GM19372 (cell line): ENCODE measurements at regions not wholly inside any gene's neighbourhood (a gene's known extent, or its start where the extent isn't known, plus 50 kb on each side); places are given as distances from the start of the nearest gene placed in this dataset.
A peak's percentile ranks its signal among the peaks of the same experiment; 100 is the strongest.
"Not testable (repeated sequence)": the region's sequence is repeated elsewhere in the genome, so short reads cannot be mapped to it uniquely, and the experiment has no call there.

Source experiments
- ATAC-seq: cut with Tn5 transposase; IDR thresholded peaks from one replicate; pipeline ENCODE4 v1.9.1; 2021; ENCODE audit warnings: mild to moderate bottlenecking, low read depth, moderate library complexity; ENCODE audit not compliant: unreplicated experiment

DNA sequence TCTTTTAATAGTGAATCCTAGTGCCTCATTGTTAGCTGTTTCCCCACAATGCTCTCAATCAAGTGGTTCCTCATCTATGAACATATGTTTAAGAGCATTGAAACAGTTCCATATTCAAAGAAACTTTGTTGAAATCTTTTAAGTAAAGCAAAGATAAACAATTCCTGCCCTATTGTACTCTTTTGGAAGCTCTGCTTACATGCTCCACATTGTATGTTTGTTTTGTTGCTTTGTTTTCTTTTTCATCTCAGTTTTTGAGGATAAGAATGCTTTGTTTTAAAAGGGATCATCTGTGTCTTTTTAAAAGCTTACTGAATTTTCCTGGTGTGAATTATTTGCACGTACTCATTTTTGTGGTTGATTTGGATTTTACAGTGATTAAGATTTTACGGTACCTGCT lies 132.2 kb upstream of the MARCKS start:
- not testable (repeated sequence) for ATAC-seq

DNA sequence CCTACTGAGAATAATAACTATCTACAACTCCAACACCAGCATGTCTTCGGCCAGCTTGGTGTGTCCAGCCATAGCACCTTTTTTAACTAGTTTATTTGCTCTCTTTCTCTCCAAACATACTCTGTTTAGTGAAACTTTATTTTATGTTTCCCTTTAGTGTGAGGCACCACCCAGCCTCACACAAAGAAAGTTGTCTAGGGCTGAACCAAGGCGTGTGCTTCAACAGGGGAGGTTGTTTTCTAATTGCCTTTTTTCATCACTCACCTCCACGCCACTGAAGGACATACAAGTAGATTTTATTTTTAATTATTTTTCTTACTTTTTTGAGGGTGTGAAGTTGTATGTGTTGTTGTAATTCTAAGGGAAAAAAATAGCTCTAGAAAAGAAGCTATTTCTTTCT lies 125.6 kb upstream of the MARCKS start:
- ATAC-seq, result no peak

- ATAC-seq, result no peak
Measured at GRCh38 chr6:113732384-113732966, 124.7 kb upstream of the MARCKS start.

GRCh38 chr6:113733381-113733780 lies 123.8 kb upstream of the MARCKS start:
- no peak for ATAC-seq

DNA sequence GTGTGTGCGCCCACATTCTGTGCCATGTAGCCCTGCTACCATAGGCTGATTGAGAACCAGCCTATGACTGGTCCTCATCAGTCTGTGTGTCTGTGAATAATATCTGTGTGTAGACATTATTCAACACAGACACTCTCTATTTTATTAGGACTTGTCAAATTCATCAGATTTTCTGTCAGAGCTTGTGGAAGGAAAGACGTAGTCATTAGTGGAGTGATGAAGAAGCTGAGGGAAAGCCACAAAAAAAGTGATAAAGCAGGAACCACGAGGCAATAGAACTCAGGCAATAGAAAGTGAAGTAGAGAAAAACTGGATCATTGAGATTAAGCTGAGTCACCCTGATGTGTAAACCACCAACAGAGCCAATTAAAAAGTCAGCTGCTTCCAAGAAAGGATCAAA lies 122.2 kb upstream of the MARCKS start:
- ATAC-seq, result no peak

- ATAC-seq, result no peak
Measured at GRCh38 chr6:113735491-113735890, 121.7 kb upstream of the MARCKS start.

DNA sequence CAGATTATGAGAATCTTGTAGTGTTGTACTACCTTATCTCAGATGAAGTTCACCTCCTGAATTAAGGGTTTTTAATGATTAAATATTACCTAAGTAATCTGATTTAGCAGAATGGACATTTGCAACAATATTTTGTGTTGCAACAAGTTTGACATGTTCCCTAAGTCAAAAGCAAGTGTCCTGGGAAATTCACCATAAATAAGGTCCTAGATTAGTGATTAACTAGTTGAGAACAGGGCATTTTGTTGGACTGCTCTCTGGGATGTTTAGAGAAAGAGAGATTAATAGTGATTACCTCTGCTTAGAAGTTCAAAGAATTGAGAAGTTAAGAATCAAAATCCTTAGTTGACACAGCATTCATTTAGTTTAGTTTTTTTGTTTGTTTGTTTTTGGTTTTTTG lies 120.2 kb upstream of the MARCKS start:
- ATAC-seq, result no peak

DNA sequence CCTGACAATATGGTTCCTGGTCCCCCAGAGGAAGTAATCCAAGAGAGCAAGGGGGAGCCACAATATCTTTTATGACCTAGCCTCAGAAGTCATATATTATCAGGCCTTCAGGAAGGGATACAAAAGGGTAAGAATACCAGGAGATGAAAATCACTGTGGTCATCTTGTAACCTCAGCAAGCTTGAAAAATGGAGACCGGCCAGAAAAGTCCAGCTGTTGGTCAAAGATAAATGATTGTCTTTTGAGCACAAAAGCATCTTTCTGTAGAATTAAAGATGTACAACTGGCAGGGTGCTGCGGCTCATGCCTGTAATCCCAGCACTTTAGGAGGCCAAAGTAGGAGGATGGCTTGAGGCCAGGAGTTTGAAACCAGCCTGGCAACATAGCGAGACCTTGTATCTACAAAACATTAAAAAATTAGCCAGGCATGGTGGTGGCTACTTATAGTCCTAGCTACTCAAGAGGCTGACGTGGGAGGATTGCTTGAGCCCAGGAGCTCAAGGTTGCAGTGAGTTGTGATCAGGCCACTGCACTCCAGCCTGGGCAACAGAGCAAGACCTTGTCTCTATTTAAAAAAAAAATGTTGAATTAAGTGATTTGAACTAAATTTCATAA lies 118.0 kb upstream of the MARCKS start:
- ATAC-seq, result no peak

- no peak for ATAC-seq
Measured at GRCh38 chr6:113741651-113742050, 115.5 kb upstream of the MARCKS start.

- ATAC-seq, result no peak
Measured at GRCh38 chr6:113742342-113742741, 114.8 kb upstream of the MARCKS start.

GRCh38 chr6:113744861-113745260 lies 112.3 kb upstream of the MARCKS start:
- no peak for ATAC-seq

DNA sequence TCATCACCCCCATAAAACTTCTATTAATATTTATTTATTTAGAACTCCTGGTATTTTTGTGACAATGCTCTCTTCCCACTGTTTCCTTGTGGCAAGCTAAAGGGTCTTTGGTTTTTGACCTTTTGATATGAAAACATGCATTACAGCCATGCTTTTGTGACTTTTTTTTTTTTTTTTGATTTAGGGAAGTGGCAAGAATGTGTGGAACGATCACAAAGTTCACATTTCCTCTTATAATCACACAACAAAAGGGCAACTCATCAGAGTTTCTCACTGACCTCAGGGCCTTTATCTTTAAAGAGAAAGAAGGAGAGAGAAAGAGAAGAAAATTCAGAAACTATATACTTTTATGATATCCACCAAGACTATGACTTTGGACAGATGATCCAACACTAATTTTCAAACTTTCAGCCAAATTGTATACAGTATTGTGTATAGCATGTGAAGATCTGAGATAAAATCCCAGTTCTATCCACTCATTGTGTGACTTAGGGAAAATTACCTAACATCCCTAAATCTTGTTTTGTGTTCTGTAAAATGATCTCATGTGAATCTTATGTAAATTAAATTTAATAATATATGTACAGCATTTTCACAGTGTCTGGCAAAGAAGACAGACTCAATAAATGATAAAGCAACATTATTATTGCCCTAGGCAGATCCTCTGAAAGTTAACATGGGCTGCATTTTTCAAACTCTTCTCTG lies 106.8 kb upstream of the MARCKS start:
- ATAC-seq, result no peak

- ATAC-seq, result no peak
Measured at GRCh38 chr6:113754291-113754690, 102.9 kb upstream of the MARCKS start.

- peak; percentile 64 for ATAC-seq
Measured at GRCh38 chr6:113755449-113756289, 101.5 kb upstream of the MARCKS start.

GRCh38 chr6:113756290-113756665 lies 100.9 kb upstream of the MARCKS start:
- no peak for ATAC-seq

DNA sequence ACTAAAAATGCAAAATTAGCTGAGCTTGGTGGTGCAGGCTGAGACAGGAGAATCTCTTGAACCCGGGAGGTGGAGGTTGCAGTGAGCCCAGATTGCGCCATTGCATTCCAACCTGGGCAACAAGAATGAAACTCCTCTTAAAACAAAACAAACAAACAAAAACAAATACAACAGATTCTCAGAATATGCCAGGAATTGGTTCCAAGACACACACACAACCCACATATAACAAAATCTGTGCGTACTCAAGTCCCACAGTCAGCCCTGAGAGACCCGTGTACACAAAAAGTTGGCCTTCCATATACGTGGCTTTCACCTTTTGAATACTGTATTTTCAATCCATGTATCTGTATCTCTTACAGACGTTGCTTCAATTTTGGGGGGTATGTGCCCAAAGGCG lies 98.9 kb upstream of the MARCKS start:
- no peak for ATAC-seq

- ATAC-seq, result no peak
Measured at GRCh38 chr6:113758826-113759574, 98.1 kb upstream of the MARCKS start.

GRCh38 chr6:113762641-113763040 lies 94.5 kb upstream of the MARCKS start:
- no peak for ATAC-seq

DNA sequence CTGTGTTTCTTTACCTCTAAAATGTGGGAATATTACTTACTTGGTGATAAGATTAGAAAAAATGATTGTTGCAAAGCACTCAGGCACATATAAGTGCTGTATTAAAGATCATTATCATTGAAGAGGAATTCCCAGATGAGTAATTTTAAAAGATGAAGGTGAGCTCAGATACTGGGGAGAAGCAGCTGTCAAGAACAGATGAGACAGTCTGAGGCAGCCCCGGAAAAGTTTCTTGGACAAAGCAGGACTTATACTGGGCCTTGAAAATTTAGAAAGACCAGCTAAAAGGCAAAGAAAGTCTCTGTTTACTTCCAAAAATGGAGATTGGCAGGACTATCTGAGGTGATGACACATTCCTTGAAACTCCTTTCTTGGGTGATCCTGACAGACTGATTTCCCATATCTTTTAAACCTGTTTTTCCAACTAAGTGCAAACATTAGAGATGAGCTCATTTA lies 93.8 kb upstream of the MARCKS start:
- ATAC-seq, result no peak

- ATAC-seq, result no peak
Measured at GRCh38 chr6:113763876-113764275, 93.3 kb upstream of the MARCKS start.
